Stimulated activated CD8-positive, alpha-beta memory T cell treated with anti-CD3 and anti-CD28 coated beads, Interleukin-4, amount 100 ng/mL, for 4 hours (primary cell): ENCODE measurements at regions not wholly inside any gene's neighbourhood (a gene's known extent, or its start where the extent isn't known, plus 50 kb on each side); places are given as distances from the start of the nearest gene placed in this dataset.
"Not testable (repeated sequence)": the region's sequence is repeated elsewhere in the genome, so short reads cannot be mapped to it uniquely, and the experiment has no call there.

Source experiments
- DNase-seq, 2 donors: peaks; one replicate each; pipeline ENCODE4 v3.0.0-alpha.2; 2020; ENCODE audit warnings: low read depth in 2 of 2, low spot score in 1 of 2

DNA sequence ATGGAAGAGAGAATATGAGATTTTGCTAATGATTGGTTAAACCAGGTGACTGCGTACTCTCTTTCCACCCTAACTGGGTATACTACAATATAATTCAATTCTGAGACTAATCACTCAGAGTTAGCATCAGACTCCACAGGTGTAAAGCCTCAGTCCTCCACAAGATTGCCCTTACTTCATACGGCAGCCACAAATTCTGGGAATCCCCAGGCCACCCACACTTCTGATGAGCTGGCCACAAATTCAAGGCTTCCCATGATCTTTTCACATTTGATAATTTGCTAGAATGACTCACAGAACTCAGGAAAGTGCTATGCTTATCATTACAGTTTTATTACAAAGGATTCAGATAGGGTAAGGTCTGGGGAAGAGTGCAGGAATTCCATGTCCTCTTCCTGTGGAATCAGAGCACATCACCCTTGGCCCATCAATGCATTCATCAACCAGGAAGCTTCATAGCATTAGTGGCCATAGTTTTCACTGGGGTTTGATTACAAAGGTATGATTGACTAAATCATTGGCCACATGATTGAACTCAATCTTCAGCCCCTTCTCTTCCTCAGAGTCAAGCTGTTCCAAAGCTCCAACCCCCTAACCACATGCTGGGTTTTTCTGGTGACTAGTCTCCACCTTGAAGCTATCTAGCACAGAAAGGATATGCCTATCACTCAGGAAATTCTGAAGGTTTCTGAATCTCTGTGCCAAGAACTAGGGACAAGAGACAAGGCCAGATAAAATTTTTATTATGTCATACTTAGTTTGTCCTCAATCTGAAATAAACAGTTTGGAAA, 131.7 kb downstream of the HHIPL2 start:
- DNase-seq: no peak

DNA sequence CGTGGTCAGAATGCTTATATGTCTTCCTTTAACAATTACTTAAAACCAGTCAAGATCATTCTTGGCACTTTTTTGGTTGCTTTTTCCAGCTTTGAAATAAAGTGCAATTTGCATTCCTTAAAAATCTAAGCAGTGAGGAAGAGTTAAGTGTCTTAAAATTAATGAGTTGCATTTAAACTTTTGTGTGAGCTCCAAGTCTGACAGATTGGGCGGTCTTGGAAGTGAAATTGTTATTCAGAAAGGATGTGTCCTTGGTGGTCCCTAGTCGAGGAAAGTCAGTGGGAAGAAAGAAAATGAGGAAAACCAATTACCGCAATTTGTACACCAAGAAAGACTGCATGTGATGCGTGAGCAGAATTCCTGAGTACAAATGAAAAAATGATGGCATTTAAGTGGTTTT, 132.5 kb downstream of the HHIPL2 start:
- no peak for DNase-seq

DNA sequence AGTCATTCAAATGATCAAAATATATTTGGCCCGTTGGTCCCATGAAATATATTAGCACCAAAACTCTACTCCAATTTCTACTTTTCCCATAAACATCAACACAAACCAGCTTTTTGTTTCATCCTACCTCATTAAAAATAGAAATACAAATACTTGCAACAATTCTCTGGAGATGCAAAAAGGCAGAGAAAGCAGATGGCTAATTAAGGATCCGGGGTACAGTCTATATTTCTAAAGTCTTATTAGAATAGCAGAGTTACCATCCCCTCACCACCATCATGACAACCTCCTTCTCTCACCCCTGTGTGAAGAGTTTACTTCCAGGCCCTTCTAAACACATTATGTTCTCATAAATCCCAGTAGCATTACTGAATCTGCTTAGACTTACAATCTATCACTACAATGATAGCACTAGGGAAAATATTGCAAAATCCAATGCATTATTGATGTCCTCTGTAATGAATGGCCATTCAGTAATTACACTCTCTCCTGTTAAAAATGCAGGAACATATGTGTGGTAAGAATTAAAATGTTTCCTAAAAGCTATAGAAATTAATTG, 133.8 kb downstream of the HHIPL2 start:
- no peak for DNase-seq

DNA sequence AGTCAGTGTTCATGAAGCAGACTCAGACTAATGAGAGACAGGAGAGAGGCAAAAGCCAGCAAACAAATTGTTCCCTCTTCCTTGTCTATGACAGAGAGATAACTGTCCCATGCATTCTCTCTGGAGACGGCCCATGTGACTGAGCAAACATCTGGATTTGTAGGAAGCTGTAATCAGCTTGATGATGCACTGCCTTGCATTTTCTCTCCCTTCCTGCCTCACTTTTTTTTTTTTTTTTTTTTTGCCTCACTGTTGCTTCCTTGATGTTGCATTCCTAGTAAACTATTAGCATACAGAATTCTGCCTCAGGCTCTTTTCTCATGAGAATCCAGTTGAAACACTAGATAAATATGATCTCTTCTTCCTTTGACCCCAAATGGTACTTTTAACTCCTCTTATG, 134.5 kb downstream of the HHIPL2 start:
- DNase-seq: no peak

DNA sequence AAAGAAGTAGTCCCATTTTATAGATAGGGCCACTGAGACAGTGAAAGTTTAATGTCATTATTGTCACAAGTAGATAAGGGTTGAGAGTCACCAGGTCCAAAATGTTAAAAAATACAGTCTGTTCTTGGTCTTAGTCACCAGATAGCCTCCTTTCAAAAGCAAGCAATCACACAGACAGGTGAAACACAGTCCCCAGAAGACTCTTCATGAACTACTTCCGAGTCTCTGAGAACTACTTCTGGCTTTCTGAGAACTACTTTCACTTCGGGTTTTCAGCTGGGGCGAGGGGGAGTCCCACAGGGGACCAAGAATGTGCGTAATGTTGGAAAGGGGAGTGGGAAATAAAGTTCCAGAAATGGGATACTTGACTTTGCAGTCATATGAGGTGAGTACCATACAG, 143.2 kb downstream of the HHIPL2 start:
- DNase-seq: no peak

- no peak for DNase-seq
These were observed 148.7 kb downstream of the HHIPL2 start for GRCh38 chr1:222399197-222399596.

GRCh38 chr1:222394224-222394623, 153.7 kb downstream of the HHIPL2 start:
- no peak for DNase-seq

- no peak for DNase-seq
These were observed 155.3 kb downstream of the HHIPL2 start for GRCh38 chr1:222392556-222392955.

DNA sequence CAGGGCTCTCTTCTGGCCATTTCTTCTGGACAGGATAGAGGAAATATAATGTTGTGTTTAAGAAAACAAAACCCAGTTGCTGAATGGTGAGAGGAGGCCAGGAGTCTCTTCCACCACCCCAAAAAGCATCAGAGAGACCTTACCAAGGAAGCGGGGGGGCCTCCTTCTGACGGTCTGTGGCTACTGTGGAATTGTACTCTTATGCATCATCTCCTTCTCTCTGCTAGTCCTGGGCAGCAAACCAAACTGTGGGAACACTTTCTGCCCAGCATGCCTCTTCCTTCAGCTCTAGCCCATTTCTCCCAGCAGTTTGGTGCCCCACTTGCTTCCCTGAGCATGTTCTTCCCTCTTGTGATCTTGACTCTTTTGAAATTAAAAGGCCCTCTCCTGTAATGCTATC, 157.7 kb downstream of the HHIPL2 start:
- DNase-seq: no peak

DNA sequence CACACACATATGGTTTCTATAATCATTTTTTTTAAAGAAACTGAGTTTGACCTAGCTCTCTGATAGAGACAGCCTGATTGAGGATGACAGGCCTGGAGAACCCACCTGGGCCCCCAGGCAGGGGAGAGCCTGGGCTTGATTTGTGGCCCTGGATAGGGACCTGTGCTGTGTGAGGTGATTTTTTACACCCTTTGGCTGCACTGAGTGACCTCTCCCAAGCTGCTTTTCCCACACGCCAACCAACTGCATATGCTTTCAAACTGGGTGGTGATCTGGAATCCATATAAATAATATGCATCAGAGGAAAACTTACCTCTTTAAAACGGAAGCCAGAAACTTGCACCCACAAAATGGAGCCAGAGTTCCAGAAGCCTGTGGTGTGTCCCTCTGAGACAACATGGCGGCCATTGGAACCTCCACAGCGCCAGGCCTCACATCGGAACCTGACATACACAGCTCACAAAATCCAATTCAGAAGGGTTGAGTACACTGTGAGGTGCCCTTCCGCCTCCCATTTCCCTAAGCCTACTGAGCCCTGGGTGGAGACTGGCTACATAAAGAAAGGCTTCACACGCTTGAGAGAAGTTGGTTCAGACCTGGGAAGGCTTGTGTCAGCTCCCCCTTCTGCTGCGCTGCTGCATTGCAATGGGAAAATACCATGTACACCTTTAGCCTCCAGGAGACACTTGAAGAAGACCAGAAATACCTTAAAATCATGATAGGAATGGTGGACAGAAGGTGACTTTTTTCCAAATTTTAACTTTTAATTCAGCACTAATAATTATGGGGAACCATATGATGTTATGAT, 160.7 kb downstream of the HHIPL2 start:
- DNase-seq: no peak

GRCh38 chr1:222385955-222386354, 161.9 kb downstream of the HHIPL2 start:
- DNase-seq: no peak

- no peak for DNase-seq
These were observed 162.6 kb downstream of the HHIPL2 start for GRCh38 chr1:222385262-222385661.

- DNase-seq: no peak
These were observed 163.4 kb downstream of the HHIPL2 start for GRCh38 chr1:222384531-222384930.

DNA sequence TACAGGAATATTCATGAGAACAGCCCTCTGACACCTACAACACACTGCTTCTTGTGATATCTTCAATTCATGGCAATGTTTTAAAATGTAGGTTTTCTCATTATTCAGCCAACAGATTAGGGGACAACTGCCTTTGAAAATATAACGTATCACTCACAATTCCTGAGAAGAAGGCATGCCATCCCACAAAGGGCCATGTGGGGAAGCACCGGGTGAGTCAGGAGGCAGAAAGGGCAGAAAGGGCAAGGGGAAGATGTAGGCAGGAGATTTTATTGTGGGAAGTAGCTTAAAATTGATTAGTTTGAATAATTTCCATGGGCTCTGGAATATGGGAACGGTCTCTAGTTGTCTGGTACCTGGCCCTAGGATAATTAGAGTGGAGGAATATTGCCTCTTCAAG, 165.7 kb downstream of the HHIPL2 start:
- DNase-seq: no peak

GRCh38 chr1:222377428-222378088, 170.3 kb downstream of the HHIPL2 start:
- DNase-seq: no peak

- DNase-seq: not testable (repeated sequence)
These were observed 171.1 kb downstream of the HHIPL2 start for GRCh38 chr1:222376791-222377190.

GRCh38 chr1:222375701-222376100, 172.2 kb downstream of the HHIPL2 start:
- no peak for DNase-seq

- DNase-seq: no peak
These were observed 173.9 kb downstream of the HHIPL2 start for GRCh38 chr1:222373831-222374602.

DNA sequence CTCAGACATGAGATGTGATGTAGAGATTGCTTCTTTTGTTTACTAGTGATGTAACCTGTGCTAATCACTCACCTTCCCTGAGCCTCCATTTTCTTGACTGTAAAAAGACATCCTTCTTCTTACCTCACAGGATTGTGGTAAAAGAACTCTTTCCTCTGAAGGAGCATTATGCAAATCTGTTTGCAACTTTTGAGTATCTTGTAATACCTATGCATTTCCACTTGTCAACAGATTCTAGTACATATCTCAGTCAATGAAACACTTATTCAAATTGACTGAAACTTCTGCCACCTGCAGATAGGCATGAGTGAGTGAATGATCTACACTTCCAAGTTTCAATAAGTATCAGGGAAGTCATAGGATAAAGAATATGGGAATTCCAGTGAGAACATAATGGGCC, 174.7 kb downstream of the HHIPL2 start:
- no peak for DNase-seq

DNA sequence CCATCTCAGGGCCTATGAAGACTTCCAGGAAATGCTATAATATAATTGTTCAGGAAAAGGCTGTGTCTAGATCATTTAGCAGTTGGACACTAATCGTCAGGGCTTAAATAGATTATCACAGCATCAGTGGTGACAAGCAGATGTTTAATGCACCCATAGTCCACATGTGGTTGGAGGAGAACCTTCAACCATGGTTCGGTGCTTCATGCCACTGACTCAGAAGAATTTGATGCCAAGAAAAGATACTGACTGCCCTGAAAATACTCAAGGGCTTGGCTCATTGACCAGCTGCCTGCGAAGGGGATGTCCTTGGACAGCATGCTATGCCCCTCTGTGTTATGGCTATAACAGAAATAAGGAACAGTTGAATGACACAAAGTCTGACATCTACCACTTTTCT, 175.7 kb downstream of the HHIPL2 start:
- DNase-seq: no peak
